GM21390 (cell line): ENCODE measurements at regions not wholly inside any gene's neighbourhood (a gene's known extent, or its start where the extent isn't known, plus 50 kb on each side); places are given as distances from the start of the nearest gene placed in this dataset.

ENCODE experiments used
- ATAC-seq: cut with Tn5 transposase; IDR thresholded peaks from one replicate; pipeline ENCODE4 v1.9.1; 2021; ENCODE audit not compliant: unreplicated experiment

DNA sequence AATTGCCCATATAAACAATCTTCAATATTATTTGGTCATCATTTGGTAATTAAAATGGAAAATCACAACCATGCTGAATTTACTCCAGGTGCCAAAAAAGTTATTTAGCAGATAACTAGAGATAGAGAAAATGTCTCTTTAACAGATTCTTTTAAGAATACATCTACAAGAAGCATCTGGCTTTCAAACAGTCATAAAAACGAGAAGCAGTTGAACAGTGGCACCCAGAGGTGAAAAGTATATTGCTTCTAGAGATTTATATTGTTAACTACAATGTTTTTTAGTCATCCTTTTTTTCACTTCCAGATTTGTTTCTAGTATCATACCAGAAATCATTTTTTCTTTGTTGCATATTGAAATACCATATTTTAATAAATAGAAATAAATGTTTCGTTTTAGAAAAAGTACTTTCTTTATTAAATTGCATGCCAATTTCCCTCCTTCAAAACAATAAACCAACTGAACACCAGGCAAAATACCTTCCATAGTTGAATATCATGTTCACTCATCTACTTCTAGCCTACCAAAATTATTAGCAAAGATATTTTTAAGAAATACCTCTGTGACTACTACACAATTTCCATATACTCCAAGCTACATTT, 65.4 kb upstream of the HNRNPA3 start:
- ATAC-seq: no peak

DNA sequence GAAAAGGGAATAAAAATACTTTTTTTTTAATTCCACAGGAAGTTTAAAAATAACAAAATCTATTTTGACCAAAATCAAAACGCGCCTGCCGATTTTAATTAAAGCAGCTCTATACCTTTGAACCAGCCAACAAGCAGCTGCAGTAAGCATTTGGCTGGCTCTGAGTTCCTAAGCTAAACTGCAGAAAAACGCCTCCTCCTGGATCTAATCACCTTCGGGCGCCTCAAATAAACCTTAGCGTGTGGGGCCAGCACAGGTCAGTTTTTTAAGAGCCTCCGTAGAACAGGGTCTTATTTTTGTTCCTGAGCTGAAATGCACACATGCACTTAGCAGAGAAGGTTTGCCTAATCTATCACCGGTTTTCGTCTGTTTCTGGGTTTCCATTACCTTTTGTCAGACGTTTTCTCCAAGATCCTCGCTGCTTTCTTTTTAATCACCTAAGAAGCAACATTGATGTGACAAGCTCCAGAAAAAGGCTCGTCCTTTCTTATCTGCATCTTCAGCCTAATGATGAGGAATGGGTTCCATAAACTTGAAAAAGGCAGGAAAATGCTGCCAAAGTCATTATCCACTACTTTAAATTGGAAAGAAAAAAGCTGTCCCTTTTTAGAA, 64.7 kb upstream of the HNRNPA3 start:
- no peak for ATAC-seq

DNA sequence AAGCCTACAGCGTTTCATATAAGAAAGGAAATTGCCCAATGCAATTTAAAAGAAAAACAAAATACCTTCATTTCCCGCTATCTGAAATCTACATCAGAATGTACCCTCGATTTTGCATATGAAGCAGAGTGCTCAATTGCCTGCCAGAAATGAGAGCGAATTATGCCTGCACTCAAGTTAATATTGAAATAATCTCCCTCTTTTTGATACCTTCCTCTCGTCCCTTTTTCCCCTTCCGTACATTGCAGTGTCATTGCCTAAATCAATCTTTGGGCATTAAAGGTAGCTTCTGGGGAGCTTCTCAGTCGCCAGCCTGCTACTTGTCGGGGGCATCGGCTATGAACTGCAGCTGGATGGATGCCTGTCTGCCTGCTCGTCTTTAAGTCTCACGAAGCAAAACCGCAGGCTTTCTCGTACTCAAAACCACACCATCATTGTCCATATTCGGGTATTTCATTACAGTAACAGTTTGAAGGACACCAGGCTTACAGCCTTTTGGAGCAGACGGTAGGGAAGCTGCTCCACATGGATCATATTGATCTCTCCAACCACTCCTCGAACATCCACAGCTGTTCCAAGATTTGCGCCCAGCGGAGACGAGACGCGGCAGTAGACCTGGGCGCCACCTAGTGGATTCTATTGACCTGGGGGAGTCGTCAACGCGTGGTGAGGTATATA, 64.0 kb upstream of the HNRNPA3 start:
- ATAC-seq: peak; percentile 89

DNA sequence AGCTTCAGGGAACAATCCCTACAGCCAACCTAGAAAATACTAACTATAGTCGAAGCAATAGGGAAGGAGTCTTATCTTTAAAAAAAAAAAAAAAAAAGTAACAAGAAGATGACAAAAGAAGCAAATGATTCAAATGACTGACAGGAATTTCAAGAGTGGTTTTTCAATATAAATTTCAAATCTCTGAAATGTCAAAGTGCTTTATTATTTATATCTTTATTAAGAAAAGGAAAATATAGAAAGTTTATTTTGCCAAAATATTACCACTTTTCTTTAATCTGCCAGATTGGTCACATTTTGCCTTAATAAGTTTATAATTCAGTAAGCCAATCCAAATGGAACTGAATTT, 63.5 kb upstream of the HNRNPA3 start:
- no peak for ATAC-seq

DNA sequence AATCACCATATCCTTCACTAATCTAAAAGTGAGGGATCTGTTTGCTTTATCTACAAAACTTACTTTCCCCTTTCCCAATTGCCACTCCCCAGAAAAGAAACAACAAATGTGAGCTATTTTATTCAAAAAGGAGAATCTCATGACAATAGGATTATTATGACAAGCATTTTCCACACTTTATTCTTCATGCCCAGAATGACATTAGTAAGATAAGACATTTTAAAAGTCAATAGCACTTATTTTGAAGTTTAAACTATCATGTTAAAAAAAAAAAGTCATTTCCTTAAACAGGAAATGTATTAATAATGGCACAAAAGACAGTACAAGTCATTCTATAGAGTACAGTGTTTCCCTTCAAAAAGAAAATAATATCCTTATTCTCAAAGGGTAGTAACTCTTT, 58.8 kb upstream of the HNRNPA3 start:
- ATAC-seq: no peak

DNA sequence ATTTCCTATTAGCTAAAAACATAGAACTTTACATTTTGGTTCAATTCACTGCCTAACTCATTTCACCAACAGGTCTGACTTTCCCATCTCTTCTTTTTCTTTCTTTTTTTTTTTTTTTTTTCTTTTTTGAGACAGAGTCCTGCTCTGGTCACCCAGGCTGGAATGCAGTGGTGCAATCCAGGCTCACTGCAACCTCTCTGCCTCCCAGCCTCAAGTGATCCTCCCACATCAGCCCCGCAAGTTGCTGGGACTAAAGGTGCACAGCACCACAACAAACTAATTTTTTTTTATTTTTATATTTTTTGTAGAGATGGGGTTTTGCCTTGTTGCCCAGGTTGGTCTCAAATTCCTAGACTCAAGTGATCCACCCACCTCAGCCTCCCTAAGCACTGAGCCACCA, 57.8 kb upstream of the HNRNPA3 start:
- no peak for ATAC-seq

DNA sequence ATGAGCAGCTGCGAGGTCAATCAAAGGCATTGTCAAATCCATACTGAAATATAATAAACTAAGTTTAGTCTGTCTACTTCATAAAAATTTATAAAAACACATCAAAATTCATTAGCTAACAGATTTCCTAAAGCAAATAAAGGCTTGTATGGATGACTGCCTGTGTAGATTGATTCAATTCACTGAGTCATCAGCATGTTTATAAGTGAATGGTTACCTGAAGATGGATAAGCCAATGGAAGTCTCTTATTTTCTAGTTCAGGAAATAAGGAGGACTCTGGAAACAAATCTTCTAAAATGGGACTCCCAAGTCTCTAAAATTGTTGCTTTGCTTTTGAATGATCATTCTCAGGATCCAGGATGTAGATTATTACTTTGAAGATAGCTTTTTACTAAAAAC, 57.0 kb upstream of the HNRNPA3 start:
- no peak for ATAC-seq

DNA sequence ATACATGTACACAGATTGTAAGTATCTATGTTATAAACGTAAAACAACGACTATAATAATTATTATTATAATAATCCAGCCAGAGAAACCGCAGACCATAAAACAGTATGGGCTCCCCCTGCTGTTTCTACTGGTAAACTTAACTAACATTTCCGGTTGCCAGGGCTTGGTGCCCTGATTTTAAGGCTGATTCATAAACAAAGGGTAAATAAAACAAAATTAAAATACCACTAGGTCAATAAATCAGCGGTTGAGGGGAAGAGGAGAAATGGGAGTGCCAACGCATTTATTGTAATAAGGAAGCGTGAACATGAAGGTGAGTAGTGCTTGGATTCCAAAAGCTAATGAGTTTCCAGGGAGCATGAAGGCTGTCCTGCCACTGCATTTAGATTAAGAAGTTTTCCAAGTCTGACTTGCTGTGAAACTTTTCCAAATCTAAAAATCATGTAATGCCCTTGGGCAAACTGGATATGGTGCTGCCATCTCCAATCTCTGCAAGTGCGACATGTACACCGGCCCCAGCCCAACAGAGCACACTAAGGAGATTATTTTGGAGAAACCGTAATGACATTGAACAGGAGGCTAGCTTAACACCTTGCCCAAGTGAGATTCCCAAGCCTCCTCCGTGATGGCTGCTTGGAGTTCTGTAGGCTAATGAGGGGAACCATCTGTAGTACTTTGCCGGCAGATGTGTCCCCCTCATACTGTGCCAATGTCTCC, 50.7 kb upstream of the HNRNPA3 start:
- ATAC-seq: no peak
